Glutamatergic neuron (in vitro differentiated cells): ENCODE measurements at regions not wholly inside any gene's neighbourhood (a gene's known extent, or its start where the extent isn't known, plus 50 kb on each side); places are given as distances from the start of the nearest gene placed in this dataset.
"Not testable (repeated sequence)": the region's sequence is repeated elsewhere in the genome, so short reads cannot be mapped to it uniquely, and the experiment has no call there.

Experiments
- DNase-seq: peaks from one replicate; pipeline ENCODE4 v3.0.0; 2022
- H3K27ac Mint-ChIP-seq: one replicate; pipeline ENCODE4 v1.8.0; 2020; ENCODE audit warnings: mild to moderate bottlenecking, mixed read lengths, inconsistent platforms; ENCODE audit not compliant: unreplicated experiment
- H3K27me3 Mint-ChIP-seq: one replicate; pipeline ENCODE4 v1.8.0; 2020; ENCODE audit warnings: mild to moderate bottlenecking, moderate library complexity, mixed read lengths, inconsistent platforms; ENCODE audit not compliant: unreplicated experiment
- H3K36me3 Mint-ChIP-seq: one replicate; pipeline ENCODE4 v1.8.0; 2020; ENCODE audit warnings: mild to moderate bottlenecking, mixed read lengths, inconsistent platforms; ENCODE audit not compliant: unreplicated experiment
- H3K4me1 Mint-ChIP-seq: one replicate; pipeline ENCODE4 v1.8.0; 2020; ENCODE audit warnings: mild to moderate bottlenecking, low read depth, mixed read lengths, inconsistent platforms; ENCODE audit not compliant: unreplicated experiment
- H3K4me3 Mint-ChIP-seq: one replicate; pipeline ENCODE4 v1.8.0; 2020; ENCODE audit warnings: mild to moderate bottlenecking, mixed read lengths, inconsistent platforms; ENCODE audit not compliant: unreplicated experiment
- H3K9me3 Mint-ChIP-seq: one replicate; pipeline ENCODE4 v1.8.0; 2020; ENCODE audit warnings: mild to moderate bottlenecking, moderate library complexity, mixed read lengths, inconsistent platforms; ENCODE audit not compliant: unreplicated experiment
- TF ChIP-seq, protein P1 (sequence below): fragments of 200-600 bp; sonication (generic); IDR thresholded peaks from one replicate; pipeline ENCODE4 v1.5.0; 2021; ENCODE audit not compliant: partially characterized antibody, unreplicated experiment

- H3K27ac Mint-ChIP-seq, result no peak overlapping the region
- peaks cover 1% of the 10 kb centered on the region for H3K9me3 Mint-ChIP-seq
- no peak for DNase-seq
- TF ChIP-seq, protein P1, sequence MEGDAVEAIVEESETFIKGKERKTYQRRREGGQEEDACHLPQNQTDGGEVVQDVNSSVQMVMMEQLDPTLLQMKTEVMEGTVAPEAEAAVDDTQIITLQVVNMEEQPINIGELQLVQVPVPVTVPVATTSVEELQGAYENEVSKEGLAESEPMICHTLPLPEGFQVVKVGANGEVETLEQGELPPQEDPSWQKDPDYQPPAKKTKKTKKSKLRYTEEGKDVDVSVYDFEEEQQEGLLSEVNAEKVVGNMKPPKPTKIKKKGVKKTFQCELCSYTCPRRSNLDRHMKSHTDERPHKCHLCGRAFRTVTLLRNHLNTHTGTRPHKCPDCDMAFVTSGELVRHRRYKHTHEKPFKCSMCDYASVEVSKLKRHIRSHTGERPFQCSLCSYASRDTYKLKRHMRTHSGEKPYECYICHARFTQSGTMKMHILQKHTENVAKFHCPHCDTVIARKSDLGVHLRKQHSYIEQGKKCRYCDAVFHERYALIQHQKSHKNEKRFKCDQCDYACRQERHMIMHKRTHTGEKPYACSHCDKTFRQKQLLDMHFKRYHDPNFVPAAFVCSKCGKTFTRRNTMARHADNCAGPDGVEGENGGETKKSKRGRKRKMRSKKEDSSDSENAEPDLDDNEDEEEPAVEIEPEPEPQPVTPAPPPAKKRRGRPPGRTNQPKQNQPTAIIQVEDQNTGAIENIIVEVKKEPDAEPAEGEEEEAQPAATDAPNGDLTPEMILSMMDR, result peak; percentile 36
- no peak overlapping the region for H3K4me3 Mint-ChIP-seq
- H3K4me1 Mint-ChIP-seq, result peaks cover 16% of the 10 kb centered on the region
- H3K36me3 Mint-ChIP-seq, result no peaks in the 10 kb centered on the region
- H3K27me3 Mint-ChIP-seq, result no peaks in the 10 kb centered on the region
Observed at GRCh38 chr2:88950010-88950409, 258.5 kb downstream of the RPIA start.

- no peak for DNase-seq
- Mint-ChIP-seq H3K4me3 (no peak overlapping the region), H3K27ac (no peak overlapping the region), H3K36me3 (no peaks in the 10 kb centered on the region), H3K4me1 (peaks cover 2% of the 10 kb centered on the region), H3K27me3 (no peaks in the 10 kb centered on the region), H3K9me3 (peaks cover 1% of the 10 kb centered on the region)
- TF ChIP-seq, protein P1, result no peak
Observed at GRCh38 chr2:88955607-88956006, 264.1 kb downstream of the RPIA start.

DNA sequence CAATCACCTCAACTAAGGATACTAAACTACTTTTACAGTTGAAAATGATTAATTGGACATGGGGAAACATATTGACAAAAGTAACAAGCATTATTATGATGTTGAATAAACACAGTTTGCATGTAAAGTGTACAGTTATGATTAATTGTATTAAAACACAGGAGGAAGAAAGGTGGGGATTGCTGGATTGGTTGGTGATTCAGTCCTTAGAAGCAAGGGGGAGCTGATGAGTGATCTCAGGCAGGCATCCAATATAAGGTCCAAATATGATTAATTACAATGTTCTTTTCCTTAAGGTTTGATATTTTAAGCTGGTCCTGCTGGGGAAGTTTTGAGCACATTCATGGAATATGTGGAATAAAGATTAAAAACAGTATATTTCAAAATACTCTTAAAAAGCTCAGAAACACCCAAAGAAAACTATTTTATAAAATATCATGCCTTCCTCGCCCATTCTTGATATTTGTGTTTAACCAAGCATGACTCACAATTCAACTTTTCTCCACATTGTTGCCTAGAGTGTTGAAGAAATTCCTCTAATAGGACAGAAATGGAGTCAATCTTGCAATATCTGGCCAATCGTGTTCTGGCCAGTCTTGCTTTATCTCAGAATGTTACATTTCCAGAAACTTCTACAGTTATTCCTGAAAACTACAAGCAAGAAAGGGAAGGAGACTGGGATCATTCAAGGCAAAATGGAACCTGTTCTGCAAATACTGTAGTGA lies 268.2 kb downstream of the RPIA start:
- Mint-ChIP-seq H3K4me1 (no peaks in the 10 kb centered on the region), H3K27ac (no peak overlapping the region), H3K36me3 (no peaks in the 10 kb centered on the region), H3K27me3 (no peaks in the 10 kb centered on the region), H3K4me3 (no peak overlapping the region), H3K9me3 (no peaks in the 10 kb centered on the region)
- TF ChIP-seq, protein P1, result peak; percentile 25
- no peak for DNase-seq

GRCh38 chr2:88961323-88961722 lies 269.9 kb downstream of the RPIA start:
- not testable (repeated sequence) for H3K27me3 Mint-ChIP-seq, H3K9me3 Mint-ChIP-seq, H3K4me1 Mint-ChIP-seq, H3K4me3 Mint-ChIP-seq, H3K27ac Mint-ChIP-seq, H3K36me3 Mint-ChIP-seq
- DNase-seq, result peak; percentile 34

DNA sequence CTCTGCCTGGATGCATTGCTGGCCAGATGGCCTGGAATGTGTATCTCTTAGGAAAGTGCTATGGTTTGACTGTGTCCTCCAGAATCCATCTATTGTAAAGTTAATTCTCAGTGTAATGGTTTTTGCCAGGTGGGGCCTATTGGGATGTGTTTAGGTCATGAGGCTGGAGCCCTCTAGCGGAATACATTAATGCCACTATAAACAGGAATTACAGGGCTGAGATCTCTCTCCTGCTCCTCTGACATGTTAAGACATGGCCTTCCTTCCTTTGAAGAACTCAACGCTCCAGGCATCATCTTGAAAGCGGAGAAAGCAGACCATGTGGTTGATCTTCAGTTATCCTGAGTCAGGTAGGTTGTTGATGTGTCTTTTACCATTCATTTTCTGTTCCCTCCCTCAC lies 276.4 kb downstream of the RPIA start:
- no peak overlapping the region for H3K4me3 Mint-ChIP-seq
- H3K4me1 Mint-ChIP-seq, result peaks cover 12% of the 10 kb centered on the region
- H3K9me3 Mint-ChIP-seq, result peaks cover 1% of the 10 kb centered on the region
- H3K27me3 Mint-ChIP-seq, result peaks cover 4% of the 10 kb centered on the region
- TF ChIP-seq, protein P1, result no peak
- H3K27ac Mint-ChIP-seq, result no peak overlapping the region
- DNase-seq, result no peak
- H3K36me3 Mint-ChIP-seq, result peaks cover 12% of the 10 kb centered on the region

- not testable (repeated sequence) for H3K27ac Mint-ChIP-seq, DNase-seq, H3K27me3 Mint-ChIP-seq, H3K4me1 Mint-ChIP-seq, H3K4me3 Mint-ChIP-seq, H3K9me3 Mint-ChIP-seq, H3K36me3 Mint-ChIP-seq
Observed at GRCh38 chr2:88978011-88978410, 286.5 kb downstream of the RPIA start.

DNA sequence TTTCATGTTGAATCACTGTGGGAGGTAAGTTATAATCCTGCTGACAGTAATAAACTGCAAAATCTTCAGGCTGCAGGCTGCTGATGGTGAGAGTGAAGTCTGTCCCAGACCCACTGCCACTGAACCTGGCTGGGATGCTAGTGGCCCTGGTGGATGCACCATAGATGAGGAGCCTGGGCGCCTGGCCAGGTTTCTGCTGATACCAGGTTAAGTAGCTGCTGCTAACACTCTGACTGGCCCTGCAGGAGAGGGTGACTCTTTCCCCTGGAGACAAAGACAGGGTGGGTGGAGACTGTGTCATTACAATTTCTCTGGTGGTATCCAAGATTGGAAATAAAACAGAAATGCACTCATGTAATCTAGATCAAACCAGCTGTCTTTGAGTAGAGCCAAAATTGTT lies 287.0 kb downstream of the RPIA start:
- not testable (repeated sequence) for H3K4me3 Mint-ChIP-seq, H3K4me1 Mint-ChIP-seq

DNA sequence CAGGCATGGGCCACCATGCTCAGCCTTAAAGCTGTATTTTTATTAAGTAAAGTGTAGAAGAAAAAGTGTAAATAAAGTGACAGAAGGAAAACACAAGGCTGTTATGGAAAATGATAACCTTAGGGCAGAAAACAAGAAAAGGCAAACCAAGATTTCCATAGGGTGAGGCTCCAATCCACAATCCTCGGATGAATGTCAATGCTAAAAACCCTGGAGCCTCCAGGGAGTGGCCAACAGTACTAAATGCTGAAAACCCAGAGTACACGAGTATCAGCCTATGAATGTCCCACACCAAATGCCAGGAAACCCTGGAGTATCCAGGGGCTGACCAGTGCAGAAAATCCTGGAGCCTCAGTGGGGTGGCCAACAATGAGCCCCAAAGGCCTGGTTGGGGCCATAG lies 292.6 kb downstream of the RPIA start:
- not testable (repeated sequence) for H3K36me3 Mint-ChIP-seq, H3K27ac Mint-ChIP-seq, H3K27me3 Mint-ChIP-seq, DNase-seq, H3K9me3 Mint-ChIP-seq, H3K4me3 Mint-ChIP-seq, H3K4me1 Mint-ChIP-seq

More for the DNA sequence above, 287.0 kb downstream of the RPIA start:
- DNase-seq, H3K36me3 Mint-ChIP-seq, H3K27ac Mint-ChIP-seq, H3K9me3 Mint-ChIP-seq, H3K27me3 Mint-ChIP-seq: not testable (repeated sequence)
